NB4 (cell line): ENCODE measurements at regions not wholly inside any gene's neighbourhood (a gene's known extent, or its start where the extent isn't known, plus 50 kb on each side); places are given as distances from the start of the nearest gene placed in this dataset.

ENCODE experiments used
- CTCF ChIP-seq: IDR thresholded peaks from one replicate; pipeline ENCODE4 v1.5.1; 2012; ENCODE audit warnings: low read depth, low read length
- POLR2A ChIP-seq: IDR thresholded peaks from 2 replicates; pipeline ENCODE4 v1.6.1; 2011; ENCODE audit warnings: mild to moderate bottlenecking; ENCODE audit not compliant: insufficient read length; ENCODE audit errors: extremely low read depth

DNA sequence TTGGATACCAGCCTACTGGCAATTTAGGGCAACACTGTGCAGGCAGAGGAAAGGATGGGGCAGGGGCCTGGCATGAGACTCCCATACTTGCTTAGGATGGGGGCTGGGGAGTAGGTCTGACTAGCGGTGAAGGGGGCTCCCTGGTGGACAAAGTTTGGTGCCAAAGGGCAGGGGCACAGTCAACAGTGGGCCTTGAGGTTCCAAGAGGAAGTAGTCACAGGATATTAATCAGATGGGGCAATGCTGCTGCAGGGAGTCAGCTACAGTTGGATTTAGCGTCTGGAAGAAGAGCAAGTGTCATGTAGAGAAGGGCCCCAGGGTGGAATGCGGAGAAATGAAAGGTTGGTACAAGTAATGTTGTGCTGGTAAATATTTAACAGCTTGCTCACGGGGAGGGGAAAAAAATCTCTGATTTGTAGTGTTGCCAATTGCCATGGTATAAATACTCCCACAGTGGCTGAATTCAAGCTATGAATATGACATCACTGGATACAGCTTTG lies 139.4 kb downstream of the PJA1 start:
- TF ChIP-seq CTCF (no peak), POLR2A (no peak)
